Fibroblast of lung (primary cell): ENCODE measurements at regions not wholly inside any gene's neighbourhood (a gene's known extent, or its start where the extent isn't known, plus 50 kb on each side); places are given as distances from the start of the nearest gene placed in this dataset.

Source experiments
- DNase-seq, 2 donors: peaks; one replicate each; pipeline versions ENCODE4 v3.0.0 to v3.0.0-alpha.2; 2010; ENCODE audit warnings: low read depth in 2 of 2
- H2AFZ ChIP-seq: 2 replicates; pipeline ENCODE4 v1.5.1; 2012; ENCODE audit warnings: low read length, control low read depth, inconsistent platforms
- H3K27ac ChIP-seq: 2 replicates; pipeline ENCODE4 v1.5.1; 2011; ENCODE audit warnings: low read length, control low read depth; ENCODE audit not compliant: insufficient read depth
- H3K27me3 ChIP-seq: 2 replicates; pipeline ENCODE4 v1.5.1; 2011; ENCODE audit warnings: mild to moderate bottlenecking, low read length; ENCODE audit not compliant: control insufficient read depth, insufficient read depth
- H3K36me3 ChIP-seq: 2 replicates; pipeline ENCODE4 v1.5.1; 2011; ENCODE audit warnings: low read length; ENCODE audit not compliant: control insufficient read depth, insufficient read depth
- H3K4me1 ChIP-seq: 2 replicates; pipeline ENCODE4 v1.5.1; 2011; ENCODE audit warnings: low read length; ENCODE audit not compliant: control insufficient read depth, insufficient read depth; ENCODE audit errors: extremely low read depth
- H3K4me2 ChIP-seq: 2 replicates; pipeline ENCODE4 v1.5.1; 2011; ENCODE audit warnings: low read length, control low read depth; ENCODE audit not compliant: insufficient read depth; ENCODE audit errors: extremely low read depth
- H3K4me3 ChIP-seq, 4 experiments: fragments of 200-600 bp in 1 of 4; sonication (generic) in 1 of 4; replicated peaks in 1 of 4; 2 replicates each; pipeline ENCODE4 v1.5.1; 2011 to 2016; ENCODE audit warnings: low read length in 4 of 4, low read depth in 3 of 4, mild to moderate bottlenecking in 3 of 4, control low read depth in 2 of 4, inconsistent platforms in 1 of 4, mixed read lengths in 1 of 4; ENCODE audit not compliant: insufficient read depth in 1 of 4; ENCODE audit errors: control extremely low read depth in 1 of 4
- H3K79me2 ChIP-seq: 2 replicates; pipeline ENCODE4 v1.5.1; 2012; ENCODE audit warnings: mild to moderate bottlenecking, low read length, inconsistent platforms; ENCODE audit not compliant: control insufficient read depth, insufficient read depth
- H3K9ac ChIP-seq: 2 replicates; pipeline ENCODE4 v1.5.1; 2011; ENCODE audit warnings: mild to moderate bottlenecking, low read length, control low read depth; ENCODE audit not compliant: insufficient read depth
- H3K9me3 ChIP-seq: 2 replicates; pipeline ENCODE4 v1.5.1; 2012; ENCODE audit warnings: low read depth, low read length; ENCODE audit not compliant: control insufficient read depth, insufficient read depth
- H4K20me1 ChIP-seq: 2 replicates; pipeline ENCODE4 v1.5.1; 2011; ENCODE audit warnings: low read length; ENCODE audit not compliant: control insufficient read depth, insufficient read depth; ENCODE audit errors: extremely low read depth
- CTCF ChIP-seq, 2 donors: IDR thresholded peaks in 1 of 2; conservative IDR thresholded peaks in 1 of 2; 1 replicate in 1 of 2; 2 replicates in 1 of 2; pipeline ENCODE4 v1.5.1; 2011 to 2012; ENCODE audit warnings: low read length in 2 of 2, control low read depth in 1 of 2, inconsistent platforms in 1 of 2, low read depth in 1 of 2, mild to moderate bottlenecking in 1 of 2
- EZH2 ChIP-seq: IDR thresholded peaks from 2 replicates; pipeline ENCODE4 v1.5.1; 2012; ENCODE audit warnings: low read length, control low read depth, mild to moderate bottlenecking; ENCODE audit errors: missing control alignments

GRCh38 chr11:36803084-36803483 is 205.0 kb upstream of the RAG2 start:
- no peak for TF ChIP-seq CTCF (conservative IDR thresholded peaks at IDR 0.05 in 1 of 2, IDR thresholded peaks at IDR 0.05 in 1 of 2; ENCODE audit: low read depth in 1 of 2, low read length in 2 of 2)
- no peak for TF ChIP-seq EZH2
- no peaks in the 10 kb centered on the region for H3K36me3 ChIP-seq
- H3K4me1 ChIP-seq = no peaks in the 10 kb centered on the region
- no peaks in the 10 kb centered on the region for H3K27me3 ChIP-seq
- H3K4me3 ChIP-seq = no peak overlapping the region
- H3K27ac ChIP-seq = no peak overlapping the region
- H3K79me2 ChIP-seq = no peaks in the 10 kb centered on the region
- no peak overlapping the region for H3K4me2 ChIP-seq
- DNase-seq = no peak
- H4K20me1 ChIP-seq = no peaks in the 10 kb centered on the region
- no peak overlapping the region for H3K9ac ChIP-seq
- no peaks in the 10 kb centered on the region for H3K9me3 ChIP-seq
- no peak overlapping the region for H2AFZ ChIP-seq

- TF ChIP-seq CTCF (conservative IDR thresholded peaks at IDR 0.05 in 1 of 2, IDR thresholded peaks at IDR 0.05 in 1 of 2; ENCODE audit: low read depth in 1 of 2, low read length in 2 of 2) = peak; percentile 33 to 51
- TF ChIP-seq EZH2 = no peak
- no peak overlapping the region for H3K9ac ChIP-seq
- no peaks in the 10 kb centered on the region for H3K4me1 ChIP-seq
- no peak overlapping the region for H2AFZ ChIP-seq
- H3K79me2 ChIP-seq = no peaks in the 10 kb centered on the region
- H3K27ac ChIP-seq = no peak overlapping the region
- peak in 1 of 2 donors; percentile 12 for DNase-seq
- H3K36me3 ChIP-seq = no peaks in the 10 kb centered on the region
- H3K27me3 ChIP-seq = no peaks in the 10 kb centered on the region
- no peaks in the 10 kb centered on the region for H4K20me1 ChIP-seq
- peak overlapping the region in 2 of 4 experiments; percentile 16 to 17 for H3K4me3 ChIP-seq
- H3K9me3 ChIP-seq = no peaks in the 10 kb centered on the region
- H3K4me2 ChIP-seq = peak overlapping the region; percentile 13
Observed at GRCh38 chr11:36792996-36793914, 195.2 kb upstream of the RAG2 start.

- H3K4me1 ChIP-seq = no peaks in the 10 kb centered on the region
- no peak overlapping the region for H3K4me3 ChIP-seq
- H4K20me1 ChIP-seq = no peaks in the 10 kb centered on the region
- DNase-seq = no peak
- H3K9me3 ChIP-seq = no peaks in the 10 kb centered on the region
- H3K27me3 ChIP-seq = no peaks in the 10 kb centered on the region
- H3K9ac ChIP-seq = no peak overlapping the region
- H3K36me3 ChIP-seq = no peaks in the 10 kb centered on the region
- H3K27ac ChIP-seq = no peak overlapping the region
- no peak overlapping the region for H3K4me2 ChIP-seq
- TF ChIP-seq CTCF (conservative IDR thresholded peaks at IDR 0.05 in 1 of 2, IDR thresholded peaks at IDR 0.05 in 1 of 2; ENCODE audit: low read depth in 1 of 2, low read length in 2 of 2) (no peak), EZH2 (no peak)
- H3K79me2 ChIP-seq = no peaks in the 10 kb centered on the region
- no peak overlapping the region for H2AFZ ChIP-seq
Observed at GRCh38 chr11:36791957-36792356, 193.9 kb upstream of the RAG2 start.
